Pons (tissue), 1 donor: ENCODE measurements at regions not wholly inside any gene's neighbourhood (a gene's known extent, or its start where the extent isn't known, plus 50 kb on each side); places are given as distances from the start of the nearest gene placed in this dataset.

Experiments used
- DNase-seq: peaks from one replicate; pipeline ENCODE4 v3.0.0-alpha.2; 2016; ENCODE audit warnings: low spot score

DNA sequence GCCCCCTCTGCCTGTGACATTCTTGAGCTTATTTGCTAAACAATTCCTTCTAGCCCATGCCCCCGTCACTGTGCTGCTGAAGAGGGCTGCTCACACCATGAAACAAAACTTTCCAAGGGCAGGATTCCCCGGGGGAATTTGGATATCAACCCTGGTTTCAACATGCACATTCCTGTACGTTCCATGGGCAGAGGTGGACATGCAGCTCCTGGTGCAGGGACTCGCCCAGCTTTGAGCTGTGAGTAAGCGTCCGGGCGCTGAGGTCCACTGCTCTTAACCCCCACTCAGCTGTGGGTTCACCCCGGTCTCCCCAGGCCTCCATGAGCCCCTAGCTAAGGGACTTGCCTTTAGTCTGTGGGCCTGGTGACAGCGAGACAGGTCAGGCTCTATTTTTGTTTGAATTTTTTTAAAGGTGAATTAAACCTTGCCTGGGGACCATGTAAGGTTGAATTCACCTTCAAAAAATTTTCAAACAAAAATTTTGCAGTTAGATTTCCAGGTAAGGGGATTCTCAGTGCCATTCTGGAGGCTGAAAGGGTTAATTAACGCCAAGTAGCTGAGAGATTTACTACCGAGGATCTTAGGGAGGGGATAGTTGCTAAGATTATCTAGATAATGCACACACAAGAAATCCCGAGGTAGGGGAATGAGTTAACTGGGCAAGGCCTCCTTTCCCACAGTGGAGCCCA is 70.3 kb upstream of the SLC22A23 start:
- DNase-seq: no peak

DNA sequence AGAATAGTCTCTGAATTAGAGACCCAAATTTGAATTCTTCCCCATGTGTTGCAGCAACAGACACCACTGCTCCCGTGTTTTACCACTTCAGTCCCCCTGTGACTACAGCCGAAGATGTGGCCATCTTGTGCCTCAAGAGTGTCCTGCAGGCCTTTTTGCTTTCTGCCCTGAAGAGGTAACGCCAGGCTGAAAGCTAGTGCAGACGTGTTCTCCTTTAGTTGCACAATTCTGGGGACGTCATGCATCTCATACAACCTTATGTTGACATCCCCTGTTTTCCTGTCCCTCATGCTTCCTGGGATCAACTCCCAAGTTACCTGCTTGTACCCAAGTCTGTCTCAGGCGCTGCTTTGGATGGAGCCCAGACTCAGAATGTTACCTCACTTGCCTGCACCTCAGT is 69.1 kb upstream of the SLC22A23 start:
- no peak for DNase-seq

DNA sequence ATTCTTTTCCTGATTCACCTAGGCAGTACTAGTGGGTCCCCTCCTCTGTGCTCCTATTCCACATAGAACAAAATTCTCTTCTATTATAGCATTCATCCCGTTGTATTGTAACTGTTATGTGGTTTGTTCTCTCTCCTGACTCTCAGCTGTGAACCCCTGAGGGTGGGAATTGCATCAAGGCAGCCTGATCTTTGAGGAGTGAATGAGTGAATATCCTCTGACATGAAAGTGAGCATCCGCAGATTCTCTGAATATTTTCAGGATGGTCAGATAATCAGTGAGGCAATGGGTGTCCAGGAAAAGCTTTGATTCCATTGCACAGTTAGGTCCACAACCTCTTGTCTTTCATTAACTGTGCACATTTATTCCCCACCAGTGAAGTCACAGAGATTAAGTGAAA is 67.6 kb upstream of the SLC22A23 start:
- DNase-seq: no peak

DNA sequence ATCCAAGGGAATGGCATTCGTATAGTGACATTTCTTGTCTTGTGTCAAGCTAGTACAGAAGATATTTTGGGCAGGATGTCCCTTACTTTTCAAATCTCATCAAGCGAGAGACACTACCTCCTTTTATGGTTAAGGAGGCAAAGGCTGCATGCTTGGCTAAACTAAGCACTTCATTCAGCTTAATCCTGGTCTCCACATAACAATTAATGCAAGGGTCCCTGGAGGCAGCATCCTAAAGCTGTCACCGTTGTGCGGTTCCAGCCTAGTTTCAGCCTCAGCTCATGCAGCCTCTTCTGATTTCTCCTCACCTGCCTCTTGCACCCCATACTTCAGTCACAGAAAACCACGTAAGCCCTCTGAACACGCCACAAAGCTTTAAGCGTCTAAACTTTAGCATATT is 67.1 kb upstream of the SLC22A23 start:
- no peak for DNase-seq

DNA sequence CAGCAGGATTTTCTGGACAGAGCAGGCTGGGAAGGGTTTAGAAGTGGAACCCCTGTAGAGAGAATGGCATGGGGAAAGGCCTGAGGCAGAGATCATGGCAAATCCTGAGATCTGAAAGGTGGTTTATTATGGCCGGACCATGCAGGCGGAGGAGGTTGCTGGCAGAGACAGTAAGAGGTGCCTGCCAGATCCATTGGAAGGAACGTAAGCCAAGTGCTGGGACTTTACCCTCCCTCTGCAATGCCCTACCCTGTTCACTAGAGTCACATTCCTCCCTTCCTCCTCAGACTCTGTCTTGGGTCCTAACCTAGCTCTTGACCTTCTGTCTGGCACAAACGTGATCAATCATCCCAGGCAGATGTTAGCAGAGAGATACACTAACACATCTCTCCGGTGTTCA is 66.4 kb upstream of the SLC22A23 start:
- DNase-seq: no peak

DNA sequence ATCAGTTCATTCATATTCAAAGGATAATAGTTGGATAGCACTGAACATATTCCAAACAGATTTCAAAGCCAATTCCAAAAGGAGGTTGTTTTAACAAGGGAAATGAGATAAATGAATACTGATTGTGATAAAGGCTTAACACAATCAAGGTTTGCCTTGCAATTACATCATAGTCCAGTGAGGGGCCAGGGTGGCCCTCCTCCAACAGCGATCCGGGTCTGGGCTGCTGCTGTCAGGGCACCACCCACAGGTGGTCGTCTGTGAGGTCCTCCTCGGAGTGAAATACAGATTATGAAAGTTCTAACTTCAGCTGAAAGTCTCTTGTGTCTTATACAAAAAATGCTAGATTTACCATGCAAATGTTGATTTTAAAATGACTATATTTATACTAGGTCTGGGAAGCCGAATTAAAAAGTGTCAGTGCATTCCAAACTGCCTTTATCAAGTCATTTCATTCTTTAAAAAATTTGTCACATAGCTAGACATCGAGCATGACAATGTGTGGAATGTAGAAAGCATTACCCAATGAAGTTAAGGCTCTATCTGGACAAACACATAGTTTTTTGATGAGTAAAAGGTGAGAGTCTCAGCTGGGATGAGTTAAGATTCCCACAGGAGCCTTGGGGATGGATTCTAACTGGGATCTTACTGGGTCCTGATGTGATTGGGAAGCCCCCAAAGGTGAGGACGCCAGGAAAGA is 65.9 kb upstream of the SLC22A23 start:
- no peak for DNase-seq

DNA sequence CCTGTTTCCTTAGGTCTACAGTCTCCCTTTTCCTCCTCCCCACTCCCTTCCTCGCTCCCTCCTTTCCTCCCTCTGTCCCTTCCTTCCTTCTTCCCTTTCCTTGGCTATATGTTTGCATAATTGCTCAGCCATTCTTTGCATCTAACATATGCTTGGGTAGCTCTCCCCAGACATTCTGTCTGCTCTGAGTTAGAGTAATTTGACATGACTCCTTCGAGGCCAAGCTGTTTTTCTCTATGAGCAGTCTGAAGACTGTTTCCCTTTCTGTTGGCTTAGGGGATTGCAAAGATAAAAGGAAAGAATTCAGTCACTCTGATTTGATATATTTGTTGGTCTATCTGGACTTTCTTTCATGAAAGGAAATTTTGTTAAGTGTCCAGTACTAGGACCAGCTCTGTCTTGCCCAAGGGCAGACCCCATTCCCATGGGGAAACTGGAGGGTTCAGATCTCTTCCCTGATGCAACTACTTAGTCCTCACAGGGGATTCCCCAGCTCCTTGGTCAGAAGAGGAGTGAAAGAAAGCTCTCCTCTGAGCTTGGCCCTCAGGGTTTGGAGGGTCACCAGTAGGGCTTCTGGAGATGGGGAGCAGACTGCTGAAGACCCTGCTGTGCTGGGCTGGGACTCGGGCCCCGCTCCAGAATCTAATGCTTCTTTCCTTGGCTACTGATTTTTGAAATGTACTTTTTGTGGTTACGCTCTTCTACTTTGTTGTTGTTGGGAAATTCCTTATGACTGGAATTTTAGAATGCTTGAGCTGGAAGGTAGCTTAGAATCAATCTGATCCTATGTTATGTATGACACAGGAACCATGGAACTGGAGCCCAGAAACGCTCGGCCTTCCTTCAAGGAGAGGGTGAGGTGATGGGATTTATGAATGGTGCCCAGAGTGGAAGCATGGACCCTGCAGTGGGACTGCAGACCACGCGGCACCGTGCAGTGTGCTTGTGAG is 63.7 kb upstream of the SLC22A23 start:
- DNase-seq: no peak

DNA sequence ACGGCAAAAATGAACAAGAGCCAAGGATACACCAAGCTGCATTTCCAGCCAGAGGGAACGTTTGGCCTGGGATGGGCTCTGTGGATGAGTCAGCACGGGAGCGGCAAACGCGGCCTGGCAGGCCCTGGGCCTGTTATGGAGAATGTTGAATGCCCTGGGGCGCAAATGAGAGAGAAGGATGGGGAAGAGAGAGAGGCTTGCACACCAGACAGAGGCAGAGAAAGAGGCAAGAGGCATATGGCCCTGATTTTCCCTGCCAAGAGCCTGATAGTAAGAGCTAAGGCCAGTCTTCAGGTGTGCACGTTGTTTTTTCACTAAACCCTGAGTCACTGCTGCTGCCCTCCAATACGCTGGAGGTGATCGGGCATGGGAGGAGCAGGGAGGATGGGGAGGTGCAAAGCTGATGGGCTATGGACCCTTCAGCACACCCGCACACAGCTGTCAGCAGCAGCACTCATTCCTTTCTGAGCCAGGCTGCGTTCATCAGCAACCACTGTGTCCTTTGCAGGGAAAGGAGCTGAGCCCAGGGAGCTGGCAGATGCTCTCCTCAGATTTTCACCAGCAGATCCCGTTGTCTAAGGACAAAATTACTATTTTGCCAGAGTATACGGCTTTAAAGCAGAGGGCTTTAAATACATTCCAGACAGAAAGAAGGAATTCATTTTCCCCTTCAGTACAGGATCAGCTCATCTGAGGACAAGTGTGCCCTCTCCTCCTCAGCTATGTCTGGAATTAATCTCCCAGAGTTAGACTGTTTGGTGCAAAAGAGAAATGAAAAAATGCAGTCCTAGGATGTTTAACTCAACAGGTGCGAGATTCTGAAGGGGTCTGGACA is 61.7 kb upstream of the SLC22A23 start:
- no peak for DNase-seq

DNA sequence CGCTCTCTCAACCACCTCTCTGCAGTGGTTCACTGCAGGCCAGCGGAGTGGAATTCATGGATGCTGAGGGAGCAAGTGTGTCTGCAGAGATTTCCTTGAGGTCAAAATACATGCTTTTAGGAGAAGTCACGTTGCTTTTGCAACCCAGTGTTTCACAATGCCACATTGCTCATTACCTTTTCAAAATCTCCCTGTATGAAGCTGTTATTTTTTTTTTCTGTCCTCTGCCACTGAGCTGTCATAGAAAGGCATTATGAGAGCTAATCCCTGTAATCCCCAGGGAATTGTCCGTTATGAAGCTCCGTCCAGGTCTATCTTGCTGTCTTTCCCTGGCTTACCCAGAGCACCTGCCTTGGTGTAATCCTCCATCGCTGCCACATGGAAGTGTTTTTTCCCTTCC is 60.5 kb upstream of the SLC22A23 start:
- DNase-seq: no peak

DNA sequence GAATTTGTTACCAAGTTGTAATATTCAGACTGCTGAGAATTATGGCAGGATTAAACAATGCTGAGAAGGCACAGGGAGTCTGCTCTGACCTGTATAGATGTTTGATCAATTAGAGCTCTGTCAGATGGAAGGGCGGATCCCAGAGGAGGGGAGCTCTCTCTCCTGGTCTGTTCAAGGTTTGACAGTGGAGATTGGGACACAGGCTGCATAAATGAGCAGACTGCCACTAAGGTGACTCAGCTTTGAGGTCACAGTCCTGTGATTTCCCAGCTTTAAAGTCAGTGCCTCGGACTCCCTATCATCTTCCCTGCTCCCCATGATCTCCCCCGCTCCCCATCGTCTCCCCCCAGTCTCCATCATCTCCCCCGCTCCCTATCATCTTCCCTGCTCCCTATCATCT is 59.2 kb upstream of the SLC22A23 start:
- DNase-seq: no peak

DNA sequence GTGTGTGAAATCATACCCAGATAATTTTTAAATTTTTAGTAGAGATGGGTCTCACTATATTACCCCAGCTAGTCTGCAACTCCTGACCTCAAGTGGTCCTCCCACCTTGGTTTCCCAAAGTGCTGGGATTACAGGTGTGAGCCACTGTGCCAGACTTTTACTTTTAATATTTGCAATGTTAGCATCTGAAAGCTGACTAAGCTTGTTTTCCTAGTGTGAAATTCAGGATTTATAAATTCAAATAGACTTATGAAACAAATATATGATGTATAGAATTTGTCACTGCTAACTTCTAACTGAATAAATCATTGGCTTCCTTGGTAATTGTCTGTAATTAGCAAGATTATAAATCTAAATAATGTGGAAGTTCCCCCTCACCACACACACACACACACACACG is 58.8 kb upstream of the SLC22A23 start:
- DNase-seq: no peak

DNA sequence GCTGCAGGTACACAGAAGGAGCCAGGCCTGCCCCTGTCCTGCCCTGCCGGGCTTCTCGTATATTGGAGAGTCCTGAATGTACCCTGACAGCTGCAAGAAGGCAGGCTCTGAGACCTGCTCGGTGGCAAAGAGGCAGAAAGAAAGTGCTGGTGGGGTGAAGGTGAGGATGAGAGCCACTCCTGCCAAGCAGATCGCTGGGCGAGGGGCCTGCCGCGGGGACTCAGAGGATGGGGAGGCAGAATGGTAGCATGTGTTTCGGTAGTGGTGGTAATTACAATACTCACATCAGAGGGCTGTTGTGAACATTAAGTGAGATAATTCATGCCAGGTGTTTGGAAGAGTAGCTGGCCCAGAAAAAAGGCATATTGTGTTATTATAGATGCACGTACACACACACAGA is 56.6 kb upstream of the SLC22A23 start:
- DNase-seq: no peak

DNA sequence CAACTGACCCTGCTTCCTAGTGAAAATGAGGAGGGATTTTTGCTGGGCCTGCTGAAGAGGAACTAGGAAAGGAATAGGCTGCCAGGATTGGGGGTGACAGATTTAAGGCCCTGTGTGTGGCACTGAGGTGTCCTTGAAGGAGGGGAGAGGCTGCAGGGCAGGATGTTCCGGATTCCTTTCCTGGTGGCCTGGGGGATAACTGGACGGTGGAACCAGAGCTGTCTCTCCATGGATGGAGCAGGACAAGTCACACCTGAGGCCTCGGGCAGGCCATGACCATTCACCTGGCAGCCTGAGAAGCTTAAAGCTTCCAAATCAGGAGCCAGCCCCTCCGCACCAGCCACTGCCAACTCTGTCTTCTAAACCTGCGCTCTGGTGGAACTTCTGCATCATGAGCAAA is 56.0 kb upstream of the SLC22A23 start:
- no peak for DNase-seq

DNA sequence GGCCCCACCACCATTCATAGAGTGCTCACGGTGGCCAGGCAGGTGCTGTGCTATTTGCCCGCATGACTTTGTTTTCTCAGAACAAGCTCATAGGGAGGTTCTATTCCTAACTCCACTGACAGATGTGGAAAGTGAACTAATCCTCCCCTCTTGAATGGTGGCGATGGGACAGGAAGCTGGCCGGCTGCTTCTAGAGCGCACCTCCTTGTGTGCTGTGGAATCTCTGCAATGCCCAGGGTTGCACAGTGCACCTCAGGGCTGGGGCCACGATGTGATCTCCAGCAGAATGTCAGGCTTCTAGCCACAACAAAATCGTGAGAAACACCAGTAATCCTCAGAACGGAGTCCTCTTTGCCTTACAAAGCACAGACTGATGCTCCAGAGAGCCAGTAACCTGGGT is 53.8 kb upstream of the SLC22A23 start:
- DNase-seq: no peak

DNA sequence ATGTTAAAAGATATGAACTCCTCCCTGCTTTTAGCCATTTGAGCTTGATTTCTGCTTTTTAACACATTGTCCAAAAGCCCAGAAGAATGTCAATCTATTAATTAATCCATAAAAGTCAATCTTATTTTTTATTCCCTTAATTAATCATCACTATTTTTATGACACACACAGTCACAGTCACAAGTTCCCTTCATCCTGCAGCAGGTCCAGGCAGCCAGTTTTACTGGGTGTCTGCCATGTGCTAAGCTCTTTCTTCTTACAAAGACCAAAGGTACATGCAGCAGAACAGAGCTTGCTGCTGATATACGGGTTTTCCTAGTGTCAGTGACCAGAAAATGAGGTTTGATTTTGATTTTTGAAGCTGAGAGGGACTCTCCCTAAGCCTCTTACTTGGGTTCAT is 53.3 kb upstream of the SLC22A23 start:
- DNase-seq: no peak

DNA sequence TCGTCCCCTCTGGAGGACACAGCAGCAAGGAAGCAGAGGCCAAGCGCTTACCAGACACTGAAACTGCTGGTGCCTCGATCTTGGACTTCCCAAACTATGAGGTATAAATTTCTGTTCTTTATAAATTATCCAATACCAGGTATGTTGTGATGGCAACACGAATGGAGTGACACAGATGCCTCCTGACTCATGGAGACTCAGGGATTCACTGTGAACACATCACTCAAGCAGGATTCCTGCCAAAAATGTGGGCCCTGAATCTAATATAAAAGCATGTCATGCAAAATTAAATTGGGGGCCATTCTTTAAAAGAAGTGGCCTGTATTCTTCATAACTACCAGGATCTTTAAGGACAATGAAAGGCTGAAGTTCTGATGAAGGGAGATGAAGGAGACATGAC is 52.5 kb upstream of the SLC22A23 start:
- DNase-seq: no peak

DNA sequence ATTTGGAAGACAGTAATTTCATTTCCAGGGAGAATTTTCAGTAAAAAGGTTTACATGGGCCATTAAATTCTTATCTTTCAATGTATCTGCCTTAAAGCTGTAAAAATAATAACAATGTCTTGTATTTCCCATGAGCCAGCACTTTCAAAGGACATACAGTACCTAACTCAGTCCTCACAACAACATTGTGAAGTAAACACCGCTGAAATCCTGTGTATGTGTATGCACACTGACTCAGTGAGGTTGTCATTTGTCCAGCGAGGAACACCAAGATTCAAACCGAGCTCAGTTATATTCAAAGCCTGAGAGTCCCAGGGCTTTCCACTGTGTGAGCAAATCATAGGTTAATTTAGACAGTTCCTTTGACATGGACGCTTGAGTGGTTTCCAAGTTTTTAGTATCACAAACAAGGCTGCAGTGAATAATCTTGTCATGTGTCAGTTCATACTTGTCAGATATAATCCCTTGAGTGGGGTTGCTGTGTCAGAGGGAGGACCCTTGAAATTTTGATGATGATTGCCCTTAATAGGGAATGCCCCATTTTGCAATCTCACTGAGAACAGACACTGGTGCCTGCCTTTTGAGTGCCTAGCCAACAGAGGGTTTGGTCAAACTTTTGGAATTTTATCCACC is 50.0 kb upstream of the SLC22A23 start:
- DNase-seq: no peak
